Ishikawa (cell line): ENCODE measurements at regions not wholly inside any gene's neighbourhood (a gene's known extent, or its start where the extent isn't known, plus 50 kb on each side); places are given as distances from the start of the nearest gene placed in this dataset.

Experiments
- CEBPB ChIP-seq: IDR thresholded peaks from 2 replicates; pipeline ENCODE4 v1.6.1; 2012
- CREB1 ChIP-seq: IDR thresholded peaks from 2 replicates; pipeline ENCODE4 v1.6.1; 2012; ENCODE audit warnings: low read depth
- EGR1 ChIP-seq: IDR thresholded peaks from 2 replicates; pipeline ENCODE4 v1.6.1; 2012
- EP300 ChIP-seq: IDR thresholded peaks from 2 replicates; pipeline ENCODE4 v1.6.1; 2012; ENCODE audit warnings: borderline replicate concordance
- FOXM1 ChIP-seq: IDR thresholded peaks from 2 replicates; pipeline ENCODE4 v1.6.1; 2012; ENCODE audit warnings: low read depth, borderline replicate concordance
- NFIC ChIP-seq: IDR thresholded peaks from 2 replicates; pipeline ENCODE4 v1.6.1; 2012
- RAD21 ChIP-seq: IDR thresholded peaks from 2 replicates; pipeline ENCODE4 v1.6.1; 2012; ENCODE audit warnings: low read depth
- TAF1 ChIP-seq: IDR thresholded peaks from 2 replicates; pipeline ENCODE4 v1.6.1; 2012; ENCODE audit warnings: low read depth, mild to moderate bottlenecking
- TCF12 ChIP-seq: IDR thresholded peaks from 2 replicates; pipeline ENCODE4 v1.6.1; 2012; ENCODE audit warnings: low read depth
- TEAD4 ChIP-seq: IDR thresholded peaks from 2 replicates; pipeline ENCODE4 v1.6.1; 2012
- YY1 ChIP-seq: IDR thresholded peaks from 2 replicates; pipeline ENCODE4 v1.6.1; 2012; ENCODE audit warnings: low read depth
- ZBTB7A ChIP-seq: IDR thresholded peaks from 2 replicates; pipeline ENCODE4 v1.6.1; 2012; ENCODE audit warnings: low read depth
- TF ChIP-seq, protein P1 (sequence below): IDR thresholded peaks from 2 replicates; pipeline ENCODE4 v1.6.1; 2012; ENCODE audit warnings: low read depth, mild to moderate bottlenecking
- TF ChIP-seq, protein P2 (sequence below): IDR thresholded peaks from 2 replicates; pipeline ENCODE4 v1.6.1; 2012
- TF ChIP-seq, protein P3 (sequence below): IDR thresholded peaks from 2 replicates; pipeline ENCODE4 v1.6.1; 2012

DNA sequence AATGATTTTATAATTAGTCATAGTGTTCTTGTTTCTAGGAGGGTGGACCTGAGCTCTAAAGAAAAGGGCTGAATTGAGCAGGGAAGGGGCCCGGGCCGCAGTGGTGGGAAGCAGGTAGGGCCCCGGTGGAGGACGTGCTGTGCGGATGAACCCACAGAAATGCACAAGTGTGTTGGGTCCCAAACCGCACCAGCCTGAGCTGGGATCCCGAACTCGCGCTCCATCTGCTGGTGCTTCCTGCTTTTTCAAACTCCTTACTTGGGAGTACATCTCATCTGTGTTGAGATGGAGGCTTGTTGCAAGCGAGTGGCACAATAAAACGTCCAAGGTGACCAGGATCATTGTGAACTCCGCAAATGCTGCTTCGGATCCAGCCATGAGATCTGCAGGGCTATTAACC, 244.8 kb upstream of the IGF1R start:
- no peak for TF ChIP-seq TCF12
- TF ChIP-seq, protein P1, sequence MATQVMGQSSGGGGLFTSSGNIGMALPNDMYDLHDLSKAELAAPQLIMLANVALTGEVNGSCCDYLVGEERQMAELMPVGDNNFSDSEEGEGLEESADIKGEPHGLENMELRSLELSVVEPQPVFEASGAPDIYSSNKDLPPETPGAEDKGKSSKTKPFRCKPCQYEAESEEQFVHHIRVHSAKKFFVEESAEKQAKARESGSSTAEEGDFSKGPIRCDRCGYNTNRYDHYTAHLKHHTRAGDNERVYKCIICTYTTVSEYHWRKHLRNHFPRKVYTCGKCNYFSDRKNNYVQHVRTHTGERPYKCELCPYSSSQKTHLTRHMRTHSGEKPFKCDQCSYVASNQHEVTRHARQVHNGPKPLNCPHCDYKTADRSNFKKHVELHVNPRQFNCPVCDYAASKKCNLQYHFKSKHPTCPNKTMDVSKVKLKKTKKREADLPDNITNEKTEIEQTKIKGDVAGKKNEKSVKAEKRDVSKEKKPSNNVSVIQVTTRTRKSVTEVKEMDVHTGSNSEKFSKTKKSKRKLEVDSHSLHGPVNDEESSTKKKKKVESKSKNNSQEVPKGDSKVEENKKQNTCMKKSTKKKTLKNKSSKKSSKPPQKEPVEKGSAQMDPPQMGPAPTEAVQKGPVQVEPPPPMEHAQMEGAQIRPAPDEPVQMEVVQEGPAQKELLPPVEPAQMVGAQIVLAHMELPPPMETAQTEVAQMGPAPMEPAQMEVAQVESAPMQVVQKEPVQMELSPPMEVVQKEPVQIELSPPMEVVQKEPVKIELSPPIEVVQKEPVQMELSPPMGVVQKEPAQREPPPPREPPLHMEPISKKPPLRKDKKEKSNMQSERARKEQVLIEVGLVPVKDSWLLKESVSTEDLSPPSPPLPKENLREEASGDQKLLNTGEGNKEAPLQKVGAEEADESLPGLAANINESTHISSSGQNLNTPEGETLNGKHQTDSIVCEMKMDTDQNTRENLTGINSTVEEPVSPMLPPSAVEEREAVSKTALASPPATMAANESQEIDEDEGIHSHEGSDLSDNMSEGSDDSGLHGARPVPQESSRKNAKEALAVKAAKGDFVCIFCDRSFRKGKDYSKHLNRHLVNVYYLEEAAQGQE: no peak
- no peak for TF ChIP-seq CREB1
- no peak for TF ChIP-seq YY1
- no peak for TF ChIP-seq EGR1
- TF ChIP-seq, protein P2, sequence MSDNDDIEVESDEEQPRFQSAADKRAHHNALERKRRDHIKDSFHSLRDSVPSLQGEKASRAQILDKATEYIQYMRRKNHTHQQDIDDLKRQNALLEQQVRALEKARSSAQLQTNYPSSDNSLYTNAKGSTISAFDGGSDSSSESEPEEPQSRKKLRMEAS: no peak
- TF ChIP-seq FOXM1: no peak
- no peak for TF ChIP-seq RAD21
- TF ChIP-seq NFIC: no peak
- no peak for TF ChIP-seq TEAD4
- no peak for TF ChIP-seq CEBPB
- no peak for TF ChIP-seq TAF1
- TF ChIP-seq, protein P3, sequence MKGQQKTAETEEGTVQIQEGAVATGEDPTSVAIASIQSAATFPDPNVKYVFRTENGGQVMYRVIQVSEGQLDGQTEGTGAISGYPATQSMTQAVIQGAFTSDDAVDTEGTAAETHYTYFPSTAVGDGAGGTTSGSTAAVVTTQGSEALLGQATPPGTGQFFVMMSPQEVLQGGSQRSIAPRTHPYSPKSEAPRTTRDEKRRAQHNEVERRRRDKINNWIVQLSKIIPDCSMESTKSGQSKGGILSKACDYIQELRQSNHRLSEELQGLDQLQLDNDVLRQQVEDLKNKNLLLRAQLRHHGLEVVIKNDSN: no peak
- TF ChIP-seq ZBTB7A: no peak
- TF ChIP-seq EP300: no peak

GRCh38 chr15:98405013-98405412, 243.3 kb upstream of the IGF1R start:
- no peak for TF ChIP-seq YY1
- TF ChIP-seq, protein P1: no peak
- TF ChIP-seq CREB1: no peak
- TF ChIP-seq TCF12: no peak
- TF ChIP-seq EGR1: no peak
- TF ChIP-seq, protein P2: no peak
- TF ChIP-seq CEBPB: no peak
- TF ChIP-seq TAF1: no peak
- no peak for TF ChIP-seq TEAD4
- no peak for TF ChIP-seq ZBTB7A
- TF ChIP-seq, protein P3: no peak
- TF ChIP-seq NFIC: no peak
- TF ChIP-seq EP300: no peak
- TF ChIP-seq FOXM1: no peak
- no peak for TF ChIP-seq RAD21

DNA sequence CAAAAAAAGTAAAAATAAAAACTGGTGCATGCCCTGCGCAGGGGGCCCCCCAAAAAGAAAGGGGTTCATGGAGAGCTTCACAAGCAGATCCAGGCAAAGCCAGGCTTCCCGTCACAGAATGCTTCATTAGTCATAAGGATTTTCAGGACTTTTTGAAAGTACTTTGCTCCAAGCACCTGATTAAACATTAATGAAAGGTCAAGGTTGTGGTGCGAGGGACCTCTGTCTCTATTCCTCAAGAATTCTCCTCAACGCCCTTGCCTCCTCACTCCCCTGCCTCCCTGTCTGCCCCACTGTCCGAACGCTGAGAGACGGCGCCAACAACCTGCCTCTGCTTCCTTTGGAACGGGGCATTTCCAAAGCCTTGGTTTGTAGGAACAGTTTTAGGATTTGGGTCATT, 240.1 kb upstream of the IGF1R start:
- TF ChIP-seq CREB1: no peak

DNA sequence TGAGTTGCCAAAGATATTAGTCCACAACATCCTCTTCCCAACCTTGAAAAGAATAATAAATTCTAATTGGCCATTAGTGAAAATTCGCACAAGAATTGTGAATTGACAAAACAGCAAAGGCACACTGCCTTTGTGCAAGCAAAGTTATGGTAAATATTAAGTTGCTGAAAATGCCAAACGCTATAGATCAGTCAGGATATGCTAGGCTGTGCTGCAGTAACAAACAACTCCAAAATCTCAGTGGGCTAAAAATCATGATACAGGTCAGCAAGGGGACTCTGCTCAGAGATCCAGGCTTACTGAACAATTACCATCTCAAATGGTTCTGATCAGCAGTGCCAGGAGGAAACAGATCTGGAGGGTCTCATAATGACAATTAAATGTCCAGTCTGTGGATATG, 238.0 kb upstream of the IGF1R start:
- TF ChIP-seq, protein P2: no peak
- TF ChIP-seq YY1 (no peak), EP300 (no peak), TEAD4 (no peak)
- TF ChIP-seq, protein P1: no peak
- TF ChIP-seq, protein P3: no peak

DNA sequence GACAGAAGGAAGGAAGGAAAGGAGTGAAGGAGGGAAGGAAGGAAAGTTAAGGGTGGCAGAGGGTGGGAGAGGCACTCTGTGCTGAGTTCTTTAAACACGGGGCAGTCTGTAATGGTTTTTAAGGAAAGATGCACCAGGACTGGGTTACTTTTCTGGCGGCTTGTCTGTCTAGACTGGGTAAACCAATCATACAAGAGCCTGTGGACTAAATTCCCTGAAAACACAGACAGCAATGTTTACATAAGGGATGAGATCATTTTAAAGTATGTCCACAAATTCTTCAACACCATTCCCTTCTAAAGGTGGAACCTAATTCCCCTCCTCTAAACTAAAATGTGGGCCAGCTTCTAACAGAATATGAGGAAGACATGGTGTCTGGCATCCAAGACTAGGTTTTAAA, 235.5 kb upstream of the IGF1R start:
- no peak for TF ChIP-seq FOXM1
- TF ChIP-seq RAD21: no peak
- no peak for TF ChIP-seq TCF12
- no peak for TF ChIP-seq EP300
- TF ChIP-seq CREB1: no peak
- TF ChIP-seq, protein P2: no peak
- no peak for TF ChIP-seq TEAD4
- TF ChIP-seq YY1: no peak
- TF ChIP-seq, protein P3: no peak
- no peak for TF ChIP-seq EGR1
- TF ChIP-seq TAF1: no peak
- TF ChIP-seq NFIC: no peak
- TF ChIP-seq ZBTB7A: no peak
